Activated naive CD8-positive, alpha-beta T cell (primary cell): ENCODE measurements at regions not wholly inside any gene's neighbourhood (a gene's known extent, or its start where the extent isn't known, plus 50 kb on each side); places are given as distances from the start of the nearest gene placed in this dataset.
"Not testable (repeated sequence)": the region's sequence is repeated elsewhere in the genome, so short reads cannot be mapped to it uniquely, and the experiment has no call there.

Experiments used
- H3K27ac Mint-ChIP-seq: one replicate; pipeline ENCODE4 v1.8.0; 2021; ENCODE audit warnings: mixed read lengths
- H3K27me3 Mint-ChIP-seq: one replicate; pipeline ENCODE4 v1.8.0; 2021; ENCODE audit warnings: mixed read lengths
- H3K36me3 Mint-ChIP-seq: one replicate; pipeline ENCODE4 v1.8.0; 2021; ENCODE audit warnings: mixed read lengths
- H3K4me1 Mint-ChIP-seq: one replicate; pipeline ENCODE4 v1.8.0; 2021; ENCODE audit warnings: low read depth, mixed read lengths
- H3K4me3 Mint-ChIP-seq: one replicate; pipeline ENCODE4 v1.8.0; 2021; ENCODE audit warnings: mild to moderate bottlenecking, mixed read lengths
- H3K9me3 Mint-ChIP-seq: one replicate; pipeline ENCODE4 v1.8.0; 2021; ENCODE audit warnings: low read depth, mixed read lengths

DNA sequence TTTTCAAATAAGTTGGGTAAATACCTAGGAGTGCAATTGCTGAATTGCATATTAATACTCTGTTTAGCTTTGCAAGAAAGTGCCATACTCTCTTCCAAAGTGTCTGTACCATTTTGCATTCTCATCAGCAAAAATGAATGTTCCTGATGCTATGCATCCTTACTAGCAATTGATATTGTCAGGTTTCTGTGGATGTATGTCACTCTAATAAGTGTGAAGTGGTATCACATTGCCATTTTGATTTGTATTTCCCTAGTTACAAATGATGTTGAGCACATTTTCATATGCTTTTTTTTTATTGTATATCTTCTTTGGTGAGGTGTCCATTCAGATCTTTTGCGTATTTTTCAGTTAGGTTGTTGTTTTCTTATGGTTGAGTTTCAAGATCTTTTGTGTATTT is 230.4 kb upstream of the MAGI2 start:
- H3K4me1 Mint-ChIP-seq = no peaks in the 10 kb centered on the region
- no peak overlapping the region for H3K27ac Mint-ChIP-seq
- H3K4me3 Mint-ChIP-seq = no peak overlapping the region
- H3K9me3 Mint-ChIP-seq = no peaks in the 10 kb centered on the region
- H3K27me3 Mint-ChIP-seq = peaks cover 3% of the 10 kb centered on the region
- H3K36me3 Mint-ChIP-seq = no peaks in the 10 kb centered on the region

DNA sequence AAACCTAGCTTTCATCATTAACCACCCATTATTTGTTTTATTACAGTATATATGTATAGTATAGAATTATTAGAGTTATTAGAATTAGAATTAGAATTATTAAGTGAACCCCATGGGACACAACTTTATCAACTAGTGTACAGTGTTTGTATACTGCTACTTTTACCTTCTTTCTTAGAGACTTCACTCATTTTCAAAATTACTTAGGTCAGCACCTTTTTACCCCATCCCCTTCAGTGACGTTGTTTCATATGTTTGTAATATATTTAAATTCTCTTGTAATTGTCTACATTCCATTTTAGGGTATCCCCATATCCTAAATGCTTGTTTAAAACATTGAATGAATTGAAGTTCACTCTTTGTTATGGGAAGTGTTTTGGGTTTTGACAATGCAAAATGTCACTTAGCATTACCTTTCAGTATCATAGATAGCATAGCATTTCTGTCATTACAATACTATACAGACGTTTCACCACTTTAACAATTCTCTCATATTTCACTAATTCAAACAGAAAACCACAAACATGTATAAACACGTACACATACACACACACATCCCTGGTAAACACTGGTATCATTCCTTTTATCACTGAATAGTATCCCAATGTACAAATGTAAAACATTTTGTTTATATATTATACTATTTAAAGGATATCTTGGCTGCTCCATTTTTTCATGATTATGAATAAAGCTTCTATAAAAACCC is 229.9 kb upstream of the MAGI2 start:
- Mint-ChIP-seq H3K4me1 (no peaks in the 10 kb centered on the region), H3K9me3 (no peaks in the 10 kb centered on the region), H3K4me3 (no peak overlapping the region)

DNA sequence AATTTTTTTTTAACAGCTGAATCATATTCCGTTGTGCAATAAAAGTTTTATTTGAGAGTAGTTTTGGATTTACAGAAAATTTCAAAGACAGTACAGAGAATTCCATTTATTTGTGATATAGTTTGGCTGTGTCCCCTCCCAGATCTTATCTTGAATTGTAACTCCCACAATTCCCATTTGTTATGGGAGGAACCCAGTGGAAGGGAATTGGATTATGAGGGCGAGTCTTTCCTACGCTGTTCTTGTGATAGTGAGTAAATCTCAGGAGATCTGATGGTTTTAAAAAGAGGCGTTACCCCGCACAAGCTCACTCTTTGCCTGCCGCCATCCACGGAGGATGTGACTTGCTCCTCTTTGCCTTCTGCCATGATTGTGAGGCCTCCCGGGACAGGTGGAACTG is 228.0 kb upstream of the MAGI2 start:
- H3K4me1 Mint-ChIP-seq = no peaks in the 10 kb centered on the region
- H3K36me3 Mint-ChIP-seq = no peaks in the 10 kb centered on the region
- H3K27me3 Mint-ChIP-seq = peaks cover 3% of the 10 kb centered on the region
- H3K9me3 Mint-ChIP-seq = no peaks in the 10 kb centered on the region
- no peak overlapping the region for H3K4me3 Mint-ChIP-seq
- H3K27ac Mint-ChIP-seq = no peak overlapping the region

More for the DNA sequence above, 229.9 kb upstream of the MAGI2 start:
- peaks cover 3% of the 10 kb centered on the region for H3K27me3 Mint-ChIP-seq
- H3K36me3 Mint-ChIP-seq = no peaks in the 10 kb centered on the region
- no peak overlapping the region for H3K27ac Mint-ChIP-seq

DNA sequence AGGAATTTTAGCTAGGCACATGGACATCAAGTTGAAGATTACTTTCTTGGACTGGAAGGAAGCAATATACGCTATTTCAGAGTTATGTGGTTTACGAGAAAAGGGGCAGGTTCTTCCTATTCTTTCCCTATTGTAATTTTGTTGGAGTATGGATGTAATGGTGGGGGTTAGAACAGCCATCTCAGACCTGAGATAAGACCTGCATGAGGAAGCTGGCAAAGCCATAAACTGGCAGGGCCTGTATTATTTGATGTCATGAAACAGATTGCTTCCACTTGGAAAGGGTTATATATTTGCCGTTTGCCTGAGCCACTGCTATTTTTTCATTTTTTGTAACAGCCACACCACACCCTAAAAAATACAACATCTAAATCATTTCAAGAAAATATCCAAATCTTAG is 220.5 kb upstream of the MAGI2 start:
- no peaks in the 10 kb centered on the region for H3K36me3 Mint-ChIP-seq

DNA sequence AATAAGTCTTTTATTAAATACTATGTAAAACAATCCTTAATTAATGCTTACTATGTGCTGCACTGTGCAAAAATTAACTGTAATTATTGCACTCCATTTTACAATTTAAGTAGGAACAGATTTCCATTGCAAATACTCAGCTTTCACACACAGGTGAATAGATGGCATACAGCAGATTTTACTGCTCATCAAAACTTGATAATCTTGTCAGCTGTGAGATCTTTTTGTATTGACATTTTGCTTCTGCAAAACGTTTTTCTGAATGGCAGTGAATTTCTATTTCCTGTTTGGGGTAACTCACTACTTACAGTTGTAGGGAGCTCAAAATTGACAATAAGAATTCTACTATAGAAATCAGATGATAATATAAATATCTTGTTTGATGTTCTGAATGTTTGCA is 220.0 kb upstream of the MAGI2 start:
- Mint-ChIP-seq H3K36me3 (no peaks in the 10 kb centered on the region), H3K4me3 (no peak overlapping the region), H3K9me3 (peaks cover 4% of the 10 kb centered on the region), H3K4me1 (no peaks in the 10 kb centered on the region), H3K27me3 (no peaks in the 10 kb centered on the region), H3K27ac (no peak overlapping the region)

More for the DNA sequence above, 220.5 kb upstream of the MAGI2 start:
- Mint-ChIP-seq H3K9me3 (peaks cover 4% of the 10 kb centered on the region), H3K27ac (no peak overlapping the region), H3K4me3 (no peak overlapping the region), H3K4me1 (no peaks in the 10 kb centered on the region), H3K27me3 (no peaks in the 10 kb centered on the region)

DNA sequence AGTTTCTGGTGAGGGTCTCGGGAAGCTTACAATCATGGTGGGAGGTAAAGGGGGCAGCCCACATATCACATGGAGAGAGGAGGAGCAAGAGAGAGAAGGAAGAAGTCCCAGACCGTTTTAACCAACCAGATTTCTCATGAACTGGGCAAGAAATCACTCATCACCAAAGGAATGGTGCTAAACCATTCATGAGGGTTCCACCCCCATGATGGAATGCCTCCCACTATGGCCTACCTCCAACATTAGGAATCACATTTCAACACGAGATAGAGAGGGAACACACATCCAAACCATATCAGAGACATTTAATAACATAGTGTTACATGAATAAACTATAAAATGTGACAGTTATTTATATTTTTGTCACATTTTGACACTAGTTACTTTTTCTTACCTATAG is 214.8 kb upstream of the MAGI2 start:
- H3K4me1 Mint-ChIP-seq = no peaks in the 10 kb centered on the region
- no peak overlapping the region for H3K4me3 Mint-ChIP-seq
- H3K27ac Mint-ChIP-seq = no peak overlapping the region
- H3K36me3 Mint-ChIP-seq = no peaks in the 10 kb centered on the region
- peaks cover 4% of the 10 kb centered on the region for H3K9me3 Mint-ChIP-seq
- no peaks in the 10 kb centered on the region for H3K27me3 Mint-ChIP-seq

DNA sequence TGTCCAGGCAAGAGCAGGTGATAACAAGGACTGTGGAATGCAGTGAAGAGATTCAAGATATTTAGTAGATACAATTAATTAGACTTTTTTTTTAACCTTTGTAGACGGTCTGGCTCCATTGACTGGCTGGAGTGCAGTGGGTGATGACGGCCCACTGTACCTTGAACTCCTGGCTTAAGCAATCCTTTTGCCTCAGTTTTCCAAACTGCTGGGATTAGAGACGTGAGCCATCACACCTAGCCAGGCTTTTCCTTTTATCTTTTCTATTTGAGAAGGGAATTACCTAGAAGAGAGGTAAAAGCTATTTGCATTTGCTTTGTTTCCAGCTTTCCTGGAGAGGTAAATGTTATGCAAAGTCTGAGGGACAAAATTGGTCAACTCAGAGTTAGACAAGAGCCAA is 213.0 kb upstream of the MAGI2 start:
- H3K9me3 Mint-ChIP-seq = peaks cover 4% of the 10 kb centered on the region
- no peaks in the 10 kb centered on the region for H3K4me1 Mint-ChIP-seq
- H3K36me3 Mint-ChIP-seq = no peaks in the 10 kb centered on the region
- no peak overlapping the region for H3K27ac Mint-ChIP-seq
- no peak overlapping the region for H3K4me3 Mint-ChIP-seq
- no peaks in the 10 kb centered on the region for H3K27me3 Mint-ChIP-seq

DNA sequence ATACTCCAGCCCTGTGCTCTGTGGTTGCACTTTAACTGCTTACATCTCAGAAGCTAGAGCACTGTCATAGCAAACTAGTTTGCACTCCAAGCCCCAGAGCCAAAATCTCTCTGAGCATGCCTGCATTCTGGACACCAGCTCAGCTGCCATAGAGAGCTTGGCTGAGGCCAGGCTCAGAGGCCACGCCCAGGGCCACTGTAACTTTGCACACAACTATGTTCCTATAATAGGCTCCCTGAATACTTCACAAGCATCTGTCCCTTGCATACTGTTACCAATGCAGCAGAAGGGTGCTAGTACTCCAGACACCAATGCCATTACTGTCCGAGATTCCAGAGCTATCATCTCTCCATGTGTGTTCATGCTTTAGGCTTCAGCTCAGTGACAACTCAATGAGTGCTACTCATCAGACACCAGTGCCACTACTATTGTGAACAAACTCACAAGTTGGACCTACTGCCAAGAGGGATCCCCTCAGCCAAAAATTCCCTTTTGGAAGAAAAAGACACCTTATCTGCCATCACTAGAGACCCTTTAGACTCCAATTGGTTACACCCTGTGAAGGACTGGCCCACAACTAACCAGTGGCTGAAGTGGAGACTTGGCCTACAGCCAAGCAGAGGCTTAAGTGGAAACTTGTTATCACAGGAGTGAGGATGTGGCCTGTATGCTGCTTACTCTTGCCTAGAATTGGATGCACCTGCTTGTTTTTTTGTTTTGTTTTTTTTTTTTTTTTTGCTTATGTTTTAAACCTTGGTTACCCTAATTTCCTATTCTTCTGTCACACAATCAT is 211.6 kb upstream of the MAGI2 start:
- Mint-ChIP-seq H3K27me3 (no peaks in the 10 kb centered on the region), H3K4me1 (no peaks in the 10 kb centered on the region), H3K4me3 (no peak overlapping the region), H3K9me3 (peaks cover 4% of the 10 kb centered on the region), H3K27ac (no peak overlapping the region), H3K36me3 (no peaks in the 10 kb centered on the region)

DNA sequence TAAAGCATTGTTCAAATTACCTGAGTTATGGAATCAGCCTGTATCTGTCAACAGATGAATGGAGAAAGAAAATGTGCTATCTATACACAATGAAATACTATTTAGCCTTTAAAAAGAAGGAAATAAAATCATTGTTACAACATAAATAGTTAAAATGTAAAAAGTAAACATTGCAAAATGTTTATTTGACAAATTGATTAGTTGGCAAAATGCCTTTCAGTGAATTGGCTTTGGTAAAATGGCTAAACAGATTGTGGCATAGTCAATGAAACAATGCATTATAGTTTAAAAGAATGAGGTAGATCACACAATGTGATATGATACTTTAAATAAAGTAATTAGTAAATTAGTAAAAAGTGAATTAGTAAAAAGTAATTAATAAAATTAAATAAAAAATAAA is 204.8 kb upstream of the MAGI2 start:
- H3K4me3 Mint-ChIP-seq = no peak overlapping the region
- H3K4me1 Mint-ChIP-seq = no peaks in the 10 kb centered on the region
- H3K36me3 Mint-ChIP-seq = no peaks in the 10 kb centered on the region
- no peak overlapping the region for H3K27ac Mint-ChIP-seq
- no peaks in the 10 kb centered on the region for H3K27me3 Mint-ChIP-seq
- no peaks in the 10 kb centered on the region for H3K9me3 Mint-ChIP-seq

DNA sequence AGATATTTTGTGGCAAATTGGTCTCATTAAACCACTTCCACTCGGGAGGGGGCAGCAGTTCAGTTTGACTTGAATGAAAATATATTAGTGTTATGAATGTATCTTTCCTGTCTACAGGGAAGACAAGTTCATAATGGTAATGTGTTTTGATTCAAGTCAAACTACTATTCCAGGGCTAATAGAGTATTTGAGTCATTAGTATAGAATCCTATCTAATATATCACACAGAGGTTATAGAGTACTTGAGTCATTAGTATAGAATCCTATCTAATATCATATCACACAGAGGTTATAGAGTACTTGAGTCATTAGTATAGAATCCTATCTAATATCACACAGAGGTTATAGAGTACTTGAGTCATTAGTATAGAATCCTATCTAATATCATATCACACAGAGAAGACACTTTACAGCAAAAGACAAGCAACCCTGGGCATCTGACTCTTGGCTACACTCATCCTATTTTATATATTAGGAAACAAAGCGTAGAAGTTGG is 199.7 kb upstream of the MAGI2 start:
- H3K4me3 Mint-ChIP-seq = no peak overlapping the region
- no peaks in the 10 kb centered on the region for H3K9me3 Mint-ChIP-seq
- no peaks in the 10 kb centered on the region for H3K27me3 Mint-ChIP-seq
- H3K36me3 Mint-ChIP-seq = no peaks in the 10 kb centered on the region
- H3K4me1 Mint-ChIP-seq = no peaks in the 10 kb centered on the region
- H3K27ac Mint-ChIP-seq = no peak overlapping the region

DNA sequence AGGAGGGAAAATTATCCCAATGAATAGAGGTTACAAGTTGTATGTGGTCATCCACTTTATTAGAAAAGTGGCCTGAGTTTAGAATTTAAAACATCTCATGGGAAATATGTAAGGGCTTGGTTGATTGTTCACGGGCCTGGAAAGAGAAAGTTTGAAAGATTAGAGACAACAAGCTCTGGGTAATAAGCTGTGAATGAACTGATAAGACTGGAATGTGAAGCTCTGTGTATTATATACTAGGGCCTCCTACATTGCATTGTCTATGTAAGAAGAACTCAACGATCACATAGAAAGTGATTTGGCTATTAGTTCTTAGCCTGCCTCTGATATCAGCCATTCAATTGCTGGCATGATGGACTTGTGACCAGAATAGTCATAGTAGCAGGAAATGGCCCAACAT is 199.2 kb upstream of the MAGI2 start:
- H3K27me3 Mint-ChIP-seq = no peaks in the 10 kb centered on the region

DNA sequence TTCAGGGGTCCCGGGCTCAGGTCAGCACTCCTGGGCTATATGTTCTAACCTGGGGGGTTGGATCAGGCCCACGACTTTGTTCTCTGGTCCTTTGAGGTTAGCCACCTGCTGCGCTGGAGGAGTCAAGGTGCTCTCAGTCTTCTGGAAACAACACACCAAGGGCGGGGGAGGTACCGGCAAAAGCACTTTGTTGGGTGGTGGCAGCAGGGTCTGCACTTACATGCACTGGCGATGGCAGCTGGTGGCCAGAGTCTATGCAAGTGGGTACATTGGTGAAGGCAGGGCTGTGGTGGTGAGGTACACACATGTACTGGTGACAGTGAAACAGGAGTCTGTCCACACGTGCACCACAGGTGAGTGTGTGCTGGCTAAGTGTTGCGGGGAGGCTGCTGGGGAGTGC is 194.2 kb upstream of the MAGI2 start:
- Mint-ChIP-seq H3K27ac (no peak overlapping the region), H3K4me3 (no peak overlapping the region), H3K4me1 (no peaks in the 10 kb centered on the region), H3K9me3 (no peaks in the 10 kb centered on the region), H3K27me3 (no peaks in the 10 kb centered on the region), H3K36me3 (no peaks in the 10 kb centered on the region)

More for the DNA sequence above, 199.2 kb upstream of the MAGI2 start:
- Mint-ChIP-seq H3K9me3 (no peaks in the 10 kb centered on the region), H3K27ac (no peak overlapping the region), H3K36me3 (no peaks in the 10 kb centered on the region), H3K4me1 (no peaks in the 10 kb centered on the region), H3K4me3 (no peak overlapping the region)

DNA sequence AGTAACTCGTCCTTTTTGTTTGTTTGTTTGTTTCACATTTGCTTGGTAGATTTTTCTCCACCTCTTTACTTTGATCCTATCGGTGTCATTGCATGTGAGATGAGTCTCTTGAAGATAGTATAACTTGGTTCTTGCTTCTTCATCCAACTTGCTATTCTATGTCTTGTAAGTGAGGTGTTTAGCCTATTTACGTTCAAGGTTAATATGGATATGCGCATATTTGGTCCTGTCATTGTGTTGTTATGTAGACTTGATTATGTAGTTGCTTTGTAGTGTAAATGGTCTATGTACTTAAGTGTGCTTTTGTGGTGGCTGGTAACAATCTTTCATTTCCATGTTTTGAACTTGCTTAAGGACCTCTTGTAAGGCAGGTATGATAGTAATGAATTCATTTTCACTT is 192.8 kb upstream of the MAGI2 start:
- H3K27me3 Mint-ChIP-seq = no peaks in the 10 kb centered on the region
- no peak overlapping the region for H3K27ac Mint-ChIP-seq
- no peak overlapping the region for H3K4me3 Mint-ChIP-seq
- H3K4me1 Mint-ChIP-seq = no peaks in the 10 kb centered on the region
- no peaks in the 10 kb centered on the region for H3K36me3 Mint-ChIP-seq
- H3K9me3 Mint-ChIP-seq = no peaks in the 10 kb centered on the region

DNA sequence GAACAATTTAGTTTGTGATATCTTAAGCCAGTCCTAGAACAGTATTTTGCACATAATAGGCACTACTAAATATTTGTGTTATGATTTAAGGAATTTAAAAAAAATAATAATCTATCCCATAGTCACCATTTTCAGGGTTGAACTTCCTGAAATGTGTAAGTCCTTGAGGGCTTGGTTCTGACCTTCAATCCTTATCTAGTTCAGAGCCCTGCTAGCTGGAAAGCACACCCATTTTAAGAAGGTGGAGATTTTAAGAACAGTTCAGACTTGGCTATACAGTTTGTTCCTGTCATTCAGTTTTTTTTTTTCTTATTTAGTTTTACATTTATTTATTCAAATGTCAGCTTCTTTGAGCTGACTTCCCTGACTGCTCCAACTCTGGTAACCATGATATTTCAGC is 183.4 kb upstream of the MAGI2 start:
- Mint-ChIP-seq H3K36me3 (no peaks in the 10 kb centered on the region), H3K9me3 (no peaks in the 10 kb centered on the region), H3K4me1 (no peaks in the 10 kb centered on the region), H3K4me3 (no peak overlapping the region), H3K27ac (no peak overlapping the region), H3K27me3 (no peaks in the 10 kb centered on the region)

DNA sequence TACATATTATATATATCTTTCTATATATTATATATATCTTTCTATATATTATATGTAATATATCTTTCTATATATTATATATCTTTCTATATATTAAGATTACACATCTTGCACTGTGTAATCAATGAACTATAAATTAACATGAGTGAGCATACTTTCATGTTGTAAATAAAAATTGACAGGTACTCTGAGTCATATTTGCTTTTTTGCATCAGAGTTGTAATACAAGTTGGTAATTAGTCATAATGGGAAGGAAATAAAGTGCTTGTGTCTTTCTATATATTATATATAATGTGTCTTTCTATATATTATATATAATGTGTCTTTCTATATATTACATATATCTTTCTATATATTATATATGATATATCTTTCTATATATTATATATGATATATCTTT is 172.5 kb upstream of the MAGI2 start:
- not testable (repeated sequence) for H3K4me1 Mint-ChIP-seq

DNA sequence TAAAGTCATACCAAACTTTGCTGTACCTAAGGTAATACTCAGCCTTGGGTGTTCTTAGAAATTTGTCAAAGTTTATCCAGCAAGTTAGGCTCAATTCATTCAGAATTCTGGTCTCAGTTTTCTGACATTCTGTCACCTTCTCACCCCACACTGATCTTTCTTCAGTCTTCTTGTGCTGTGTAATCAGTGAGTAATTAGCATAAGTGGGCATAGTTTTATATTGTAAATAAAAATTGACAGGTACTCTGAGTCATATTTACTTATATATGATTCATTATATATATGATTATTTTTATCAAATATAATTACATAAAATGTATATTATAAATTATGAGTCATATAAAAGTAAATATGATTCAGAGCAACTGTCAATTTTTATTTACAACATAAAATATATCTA is 170.9 kb upstream of the MAGI2 start:
- Mint-ChIP-seq H3K9me3 (no peaks in the 10 kb centered on the region), H3K4me3 (no peak overlapping the region), H3K27me3 (no peaks in the 10 kb centered on the region), H3K36me3 (no peaks in the 10 kb centered on the region), H3K4me1 (no peaks in the 10 kb centered on the region), H3K27ac (no peak overlapping the region)

More for the DNA sequence above, 172.5 kb upstream of the MAGI2 start:
- not testable (repeated sequence) for H3K36me3 Mint-ChIP-seq, H3K27me3 Mint-ChIP-seq, H3K9me3 Mint-ChIP-seq, H3K27ac Mint-ChIP-seq, H3K4me3 Mint-ChIP-seq
